ENCODE measurements at regions not wholly inside any gene's neighbourhood (a gene's known extent, or its start where the extent isn't known, plus 50 kb on each side); places are given as distances from the start of the nearest gene placed in this dataset.
"Not testable (repeated sequence)": the region's sequence is repeated elsewhere in the genome, so short reads cannot be mapped to it uniquely, and the experiment has no call there.

GRCh38 chr4:148842843-148843242 is 400.6 kb upstream of the NR3C2 start (continued):
- no peak for TF ChIP-seq FOXO4 (CRISPR knock-in tag; conservative IDR thresholded peaks at IDR 0.05)

GRCh38 chr4:148837571-148837970 is 395.4 kb upstream of the NR3C2 start:
- ATAC-seq; H3K4me3 ChIP-seq (replicated peaks in 1 of 3; ENCODE audit: insufficient read depth in 1 of 3, low read depth in 2 of 3, low read length in 3 of 3); FAIRE-seq; H3K4me2 ChIP-seq (ENCODE audit: low read depth, low read length); H2AFZ ChIP-seq (ENCODE audit: low read length); H3K36me3 ChIP-seq (replicated peaks in 1 of 2; ENCODE audit: control insufficient read depth in 1 of 2, insufficient read depth in 2 of 2, low read length in 2 of 2); BruUV-seq (replicated peaks); H3K4me1 ChIP-seq (ENCODE audit: insufficient read depth, low read length); in situ Hi-C loops (cut with HindIII; ENCODE audit: extremely low pct_ligation_motif_present, low pct_unique_long_range_greater_than_20kb); H3K79me2 ChIP-seq (ENCODE audit: insufficient read depth, low read length); DNase-seq (ENCODE audit: low spot score); POLR2A ChIA-PET; H3K9ac ChIP-seq (ENCODE audit: insufficient read depth, low read depth, low read length); CTCF ChIA-PET (ENCODE audit: low intra/inter-chr PET ratio, low total read pairs); H3K27ac ChIP-seq (ENCODE audit: extremely low read length, insufficient read depth, low read length); intact Hi-C loops (cut with micrococcal nuclease; ENCODE audit: unreplicated experiment); H3K27me3 ChIP-seq (ENCODE audit: control insufficient read depth in 1 of 2, insufficient read depth in 2 of 2, low read length in 2 of 2); H4K20me1 ChIP-seq (ENCODE audit: insufficient read depth, low read length): not testable (repeated sequence)
- peaks cover 35% of the 10 kb centered on the region for H3K9me3 ChIP-seq (ENCODE audit: low read length)
- 18% methylated on average over 2 of the region's 2 CpGs for WGBS (ENCODE audit: low lambda C conversion rate)

- intact Hi-C loops (cut with micrococcal nuclease; ENCODE audit: unreplicated experiment) (no loop called here), in situ Hi-C loops (cut with HindIII; ENCODE audit: extremely low pct_ligation_motif_present, low pct_unique_long_range_greater_than_20kb) (no loop called here)
- FAIRE-seq (no peak), ATAC-seq (no peak), DNase-seq (ENCODE audit: low spot score) (no peak)
- 7% methylated on average over 6 of the region's 6 CpGs for WGBS (ENCODE audit: low lambda C conversion rate)
- Histone ChIP-seq H3K27me3 (ENCODE audit: control insufficient read depth in 1 of 2, insufficient read depth in 2 of 2, low read length in 2 of 2) (no peaks in the 10 kb centered on the region), H3K9ac (ENCODE audit: insufficient read depth, low read depth, low read length) (no peak overlapping the region), H3K79me2 (ENCODE audit: insufficient read depth, low read length) (no peaks in the 10 kb centered on the region), H3K36me3 (replicated peaks in 1 of 2; ENCODE audit: control insufficient read depth in 1 of 2, insufficient read depth in 2 of 2, low read length in 2 of 2) (no peaks in the 10 kb centered on the region), H3K4me3 (replicated peaks in 1 of 3; ENCODE audit: insufficient read depth in 1 of 3, low read depth in 2 of 3, low read length in 3 of 3) (no peak overlapping the region), H3K4me2 (ENCODE audit: low read depth, low read length) (no peak overlapping the region), H4K20me1 (ENCODE audit: insufficient read depth, low read length) (no peaks in the 10 kb centered on the region), H3K4me1 (ENCODE audit: insufficient read depth, low read length) (no peaks in the 10 kb centered on the region), H3K27ac (ENCODE audit: extremely low read length, insufficient read depth, low read length) (no peak overlapping the region), H3K9me3 (ENCODE audit: low read length) (peaks cover 48% of the 10 kb centered on the region), H2AFZ (ENCODE audit: low read length) (no peak overlapping the region)
- TF ChIP-seq HNRNPLL (IDR thresholded peaks at IDR 0.05; ENCODE audit: low read depth, low read length, poor library complexity, severe bottlenecking) (no peak), EZH2 (conservative IDR thresholded peaks at IDR 0.05; ENCODE audit: low read depth, low read length) (no peak), ETV5 (CRISPR knock-in tag; IDR thresholded peaks at IDR 0.05; ENCODE audit: borderline replicate concordance) (no peak), HNRNPL (IDR thresholded peaks at IDR 0.05; ENCODE audit: low read depth, low read length) (no peak), TARDBP (CRISPR knock-in tag; IDR thresholded peaks at IDR 0.05) (no peak)
- ChIA-PET CTCF (ENCODE audit: low intra/inter-chr PET ratio, low total read pairs) (no interaction called here), POLR2A (no interaction called here)
- BruUV-seq (replicated peaks) = no TSS peak
Measured at GRCh38 chr4:148834804-148835631, 392.8 kb upstream of the NR3C2 start.

Measured in HepG2 (cell line).